NCI-H748 (cell line): ENCODE measurements at regions not wholly inside any gene's neighbourhood (a gene's known extent, or its start where the extent isn't known, plus 50 kb on each side); places are given as distances from the start of the nearest gene placed in this dataset.

Source experiments
- DNase-seq: peaks from one replicate; lab custom pipeline; 2025; ENCODE audit not compliant: unreplicated experiment; lab: John Stamatoyannopoulos, UW

GRCh38 chr10:43885842-43886241 is 237.2 kb upstream of the ZNF32 start:
- DNase-seq: no peak

GRCh38 chr10:43885252-43885651 is 236.6 kb upstream of the ZNF32 start:
- no peak for DNase-seq

- no peak for DNase-seq
Measured at GRCh38 chr10:43884501-43885105, 235.9 kb upstream of the ZNF32 start.

- no peak for DNase-seq
Measured at GRCh38 chr10:43882711-43883110, 234.0 kb upstream of the ZNF32 start.

GRCh38 chr10:43881657-43882056 is 233.0 kb upstream of the ZNF32 start:
- no peak for DNase-seq

- DNase-seq: no peak
Measured at GRCh38 chr10:43880160-43880559, 231.5 kb upstream of the ZNF32 start.

GRCh38 chr10:43879742-43880141 is 231.1 kb upstream of the ZNF32 start:
- DNase-seq: no peak

DNA sequence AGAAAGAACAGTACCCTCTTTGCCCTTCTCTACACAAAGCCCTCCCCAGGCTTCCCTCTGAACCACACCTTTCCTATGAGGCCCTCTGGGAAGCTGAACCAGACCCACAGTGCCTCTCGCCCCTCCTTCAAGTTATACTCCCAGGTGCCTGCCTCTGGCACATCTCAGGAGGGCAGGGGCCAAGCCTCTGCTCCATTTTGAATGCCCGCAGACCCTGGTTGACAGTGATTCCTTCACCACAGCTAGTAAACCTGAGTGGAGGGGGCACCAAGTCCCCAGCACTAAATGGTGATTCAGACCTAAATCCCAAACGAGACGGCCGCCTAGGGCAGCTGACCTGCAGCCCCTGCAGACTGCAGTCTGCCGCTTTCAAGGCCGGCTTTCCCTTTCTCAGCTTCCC is 230.5 kb upstream of the ZNF32 start:
- DNase-seq: no peak

- DNase-seq: no peak
Measured at GRCh38 chr10:43878386-43878785, 229.7 kb upstream of the ZNF32 start.

- DNase-seq: no peak
Measured at GRCh38 chr10:43876976-43877375, 228.3 kb upstream of the ZNF32 start.

GRCh38 chr10:43874984-43875383 is 226.3 kb upstream of the ZNF32 start:
- no peak for DNase-seq

DNA sequence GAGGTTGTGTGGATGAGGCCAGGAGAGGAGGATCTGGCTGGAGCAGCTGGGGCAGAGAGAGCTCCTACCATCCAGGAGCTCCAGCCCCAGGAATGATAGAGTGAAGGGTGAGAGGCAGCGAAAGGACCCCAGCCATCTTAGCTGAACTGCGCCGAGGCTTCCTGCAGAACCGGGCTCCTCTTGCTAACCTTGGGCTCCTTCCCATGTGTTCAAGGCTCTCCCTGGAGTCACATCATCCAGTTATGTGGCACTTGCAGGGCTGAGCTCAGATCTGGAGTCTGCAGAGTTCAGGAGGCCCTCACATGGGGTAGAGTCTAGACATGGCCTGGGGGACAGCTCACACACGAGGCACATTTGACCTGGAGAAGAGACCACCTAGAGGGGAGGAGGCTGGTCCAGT is 225.0 kb upstream of the ZNF32 start:
- DNase-seq: no peak

DNA sequence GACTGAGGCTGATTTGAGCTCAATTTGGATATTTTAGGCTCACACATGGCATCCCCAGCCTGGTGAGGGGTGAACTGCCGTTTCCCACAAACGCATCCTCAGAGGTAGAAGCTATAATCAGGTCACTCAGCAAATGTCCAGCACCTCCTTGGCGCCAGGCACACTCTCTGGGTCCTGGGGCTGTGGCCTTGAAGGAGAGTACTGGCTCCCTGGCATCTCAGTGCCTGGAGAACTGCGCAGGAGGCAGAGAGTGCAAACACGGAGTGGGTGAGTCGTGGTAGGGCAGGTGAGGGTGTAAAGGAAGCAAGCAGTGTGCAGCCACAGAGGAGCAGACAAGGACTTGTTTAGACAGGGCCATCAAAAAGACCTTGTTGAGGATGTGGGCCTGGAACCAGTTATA is 224.0 kb upstream of the ZNF32 start:
- DNase-seq: no peak

GRCh38 chr10:43871545-43871944 is 222.9 kb upstream of the ZNF32 start:
- no peak for DNase-seq

DNA sequence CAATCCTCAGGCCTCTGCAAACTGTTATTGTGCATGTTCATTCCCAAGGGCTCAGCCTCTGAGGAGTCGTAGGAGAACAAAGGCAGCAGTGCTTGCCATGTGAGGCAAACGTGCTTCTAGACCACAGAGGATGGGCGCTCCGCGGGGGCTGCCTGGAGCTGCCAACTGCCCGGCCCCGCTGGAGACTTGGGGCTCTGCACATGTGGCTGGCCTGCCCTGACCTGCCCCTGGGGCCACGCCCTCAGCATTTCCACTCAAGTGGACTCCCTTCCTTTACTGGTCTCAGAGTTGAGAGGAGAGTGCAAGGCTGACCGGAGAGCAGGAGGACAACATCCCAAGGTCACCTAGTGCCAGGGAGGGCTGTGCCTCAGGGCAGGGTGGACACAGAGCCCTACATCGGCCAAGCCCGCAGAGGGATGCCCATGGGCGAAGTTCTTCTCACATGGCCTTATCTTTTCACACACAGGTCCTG is 222.3 kb upstream of the ZNF32 start:
- DNase-seq: no peak

DNA sequence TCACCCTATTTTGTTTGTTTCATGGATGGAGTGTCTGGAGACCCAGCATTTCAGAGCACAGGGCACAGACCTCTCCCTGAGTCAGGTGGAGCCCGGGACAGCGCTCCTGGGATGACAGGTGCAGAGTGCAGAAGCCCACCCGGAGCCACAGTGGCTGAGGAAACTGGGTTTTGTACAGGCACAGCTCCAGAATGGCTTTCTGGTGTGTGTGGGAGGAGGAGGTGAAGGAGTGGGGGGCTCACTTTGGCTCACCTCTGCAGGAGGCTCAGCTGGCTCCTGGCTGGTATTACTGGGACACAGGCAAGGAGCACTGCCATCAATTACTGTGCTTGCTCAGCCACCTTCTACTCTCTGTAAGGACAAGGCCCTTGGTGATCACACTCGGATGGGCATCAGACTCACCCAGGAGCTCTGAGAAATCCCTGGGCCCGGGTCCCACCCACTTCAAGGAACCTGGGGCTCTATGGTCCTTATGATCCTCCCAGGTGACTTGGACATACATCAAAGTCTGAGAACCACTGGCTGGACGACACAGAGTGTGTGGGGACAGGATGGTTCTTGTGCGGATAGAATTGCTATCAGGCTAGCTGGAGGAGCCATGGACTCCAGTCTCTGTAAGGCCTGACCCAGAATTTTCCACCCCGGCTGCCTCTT is 221.1 kb upstream of the ZNF32 start:
- DNase-seq: no peak

- DNase-seq: no peak
Measured at GRCh38 chr10:43868952-43869351, 220.3 kb upstream of the ZNF32 start.

DNA sequence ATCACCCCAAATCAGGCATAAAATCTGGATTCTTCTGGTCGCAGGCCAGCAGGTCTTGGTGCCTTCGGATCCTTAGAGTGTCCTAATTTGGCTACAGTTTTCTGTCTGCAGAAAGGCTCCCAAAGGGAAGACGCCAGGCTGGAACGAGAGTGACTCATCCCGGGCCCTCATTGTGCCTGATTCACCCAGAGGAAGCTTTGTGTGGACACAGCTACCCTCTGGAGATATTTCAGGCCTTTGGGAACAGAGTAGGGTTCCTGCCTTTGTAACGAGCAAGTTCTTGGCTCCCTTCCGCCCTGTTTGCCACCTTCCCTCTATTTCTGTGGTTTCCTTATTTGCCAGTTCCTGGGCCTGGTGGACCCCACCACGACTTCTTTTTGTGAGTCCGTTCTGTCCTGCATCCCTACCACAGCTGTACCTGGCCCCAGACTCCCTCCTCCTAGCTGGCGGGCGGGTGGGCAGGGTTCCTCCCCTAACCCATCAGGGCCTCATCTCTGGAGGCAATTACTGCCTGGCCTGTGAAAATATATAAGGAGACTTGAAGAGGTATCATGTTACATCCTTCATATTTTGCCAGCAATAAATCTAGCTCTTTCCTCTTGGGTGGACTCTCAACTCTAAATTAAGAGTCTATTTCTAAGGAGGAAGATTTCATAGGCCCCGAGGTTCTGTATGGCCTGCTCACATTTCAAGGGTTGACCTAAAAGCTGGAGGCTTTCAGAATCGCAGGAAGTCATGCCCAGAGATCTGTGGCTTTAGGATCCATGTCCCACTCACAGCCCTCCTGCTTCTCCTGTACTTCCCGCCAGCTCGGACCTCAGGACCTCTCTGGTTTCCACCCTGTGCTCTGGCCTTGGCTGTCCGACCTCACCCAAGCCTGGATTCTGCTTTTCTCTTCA is 219.2 kb upstream of the ZNF32 start:
- no peak for DNase-seq

DNA sequence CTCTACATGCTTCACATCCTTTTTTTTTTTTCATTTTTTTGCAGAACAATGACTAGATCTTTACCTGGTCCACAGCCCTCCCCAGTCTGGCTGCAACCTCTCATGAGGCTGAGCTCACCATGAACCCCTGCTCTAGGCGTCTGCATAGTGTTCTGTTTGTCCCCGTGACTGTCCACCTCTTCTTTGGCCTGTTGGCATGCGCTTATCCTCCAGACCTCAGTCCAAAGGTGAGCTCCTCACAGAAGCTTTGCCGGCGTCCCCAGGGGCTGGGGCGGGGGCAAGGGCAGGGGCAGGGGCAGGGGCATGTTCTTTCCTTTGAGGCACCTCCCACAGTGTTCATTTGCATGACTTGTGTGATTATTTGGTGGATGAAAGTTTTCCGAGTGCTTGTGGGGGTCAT is 218.4 kb upstream of the ZNF32 start:
- no peak for DNase-seq

DNA sequence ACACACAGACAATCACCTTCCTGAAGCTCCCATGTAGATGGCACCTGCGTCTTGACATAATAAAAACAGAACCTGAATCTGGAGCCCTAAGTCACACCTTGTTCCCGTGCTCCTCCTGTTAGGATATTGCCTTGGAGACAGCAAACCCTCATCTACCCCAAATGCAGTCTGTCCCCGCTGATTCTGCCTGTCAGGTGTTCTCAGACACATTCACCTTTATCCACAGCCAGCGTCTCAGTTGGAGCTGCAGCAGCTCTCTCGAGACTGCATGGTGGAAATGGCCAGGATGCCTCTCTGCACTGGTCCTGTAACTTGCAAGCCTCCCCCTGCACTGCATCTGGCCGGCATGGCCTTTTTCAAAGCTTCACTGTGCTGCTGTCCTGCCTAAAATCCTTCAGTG is 218.0 kb upstream of the ZNF32 start:
- no peak for DNase-seq

DNA sequence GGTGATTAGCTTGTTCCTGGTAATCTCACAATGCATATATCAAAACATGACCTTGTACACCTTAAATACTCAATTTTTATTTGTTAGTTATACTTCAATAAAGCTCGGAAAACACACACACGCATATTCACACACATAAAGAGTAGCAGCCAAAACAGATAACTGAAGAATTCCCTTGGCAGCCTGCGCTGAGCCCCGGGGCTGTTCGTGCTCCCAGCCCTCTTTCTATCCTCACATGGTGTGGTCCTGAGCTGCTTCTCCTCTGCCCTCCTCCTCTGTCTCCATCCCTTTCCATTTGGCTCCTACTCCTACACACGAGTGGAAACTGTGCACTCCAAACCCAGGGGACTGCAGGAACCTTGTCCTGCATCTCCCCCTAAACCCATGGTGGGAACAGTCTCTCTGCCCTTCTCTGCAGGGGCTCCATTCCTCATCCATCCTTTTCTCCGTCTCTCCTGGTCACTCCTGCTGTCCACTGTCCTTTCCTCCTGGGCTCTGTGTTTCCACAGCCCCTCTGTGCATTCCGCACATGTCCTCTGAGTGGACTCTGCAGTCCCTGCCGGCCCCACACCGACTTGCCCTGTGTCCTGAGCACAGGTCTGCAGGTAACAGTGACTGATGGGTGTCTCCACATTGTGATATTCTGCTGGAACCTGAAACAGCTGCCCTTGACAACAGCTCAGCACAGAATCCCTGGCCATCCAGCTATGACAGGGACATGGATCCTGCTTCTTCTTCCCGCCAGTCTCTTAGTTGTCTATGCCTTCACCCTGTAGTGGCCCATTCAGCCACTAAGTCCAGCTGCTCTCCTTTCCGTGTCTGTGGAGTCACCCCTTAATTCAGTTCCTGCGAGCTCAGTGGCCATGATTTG is 216.8 kb upstream of the ZNF32 start:
- no peak for DNase-seq
